Hepatocyte (in vitro differentiated cells): ENCODE measurements at regions not wholly inside any gene's neighbourhood (a gene's known extent, or its start where the extent isn't known, plus 50 kb on each side); places are given as distances from the start of the nearest gene placed in this dataset.

Experiments used
- DNase-seq: peaks from one replicate; pipeline ENCODE4 v3.0.0-alpha.2; 2016; ENCODE audit warnings: low spot score
- H2AFZ ChIP-seq: fragments of 200-600 bp; sonication (generic); 2 replicates; pipeline ENCODE4 v1.6.0; 2016; ENCODE audit warnings: antibody characterized with exemption, mild to moderate bottlenecking
- H3K27ac ChIP-seq: fragments of 200-600 bp; sonication (generic); 2 replicates; pipeline ENCODE4 v1.5.1; 2016; ENCODE audit warnings: mild to moderate bottlenecking
- H3K27me3 ChIP-seq: fragments of 200-600 bp; sonication (generic); 2 replicates; pipeline ENCODE4 v1.6.1; 2016
- H3K36me3 ChIP-seq: fragments of 200-600 bp; sonication (generic); replicated peaks from 2 replicates; pipeline ENCODE4 v1.5.1; 2016; ENCODE audit warnings: low read depth; ENCODE audit not compliant: insufficient read depth
- H3K4me1 ChIP-seq: fragments of 200-600 bp; sonication (generic); 2 replicates; pipeline ENCODE4 v1.5.1; 2016; ENCODE audit warnings: mild to moderate bottlenecking, moderate library complexity; ENCODE audit not compliant: insufficient read depth
- H3K4me2 ChIP-seq: fragments of 200-600 bp; sonication (generic); 2 replicates; pipeline ENCODE4 v1.6.0; 2016
- H3K4me3 ChIP-seq: fragments of 200-600 bp; sonication (generic); 2 replicates; pipeline ENCODE4 v1.5.1; 2016; ENCODE audit warnings: mild to moderate bottlenecking
- H3K79me2 ChIP-seq: fragments of 200-600 bp; sonication (generic); 2 replicates; pipeline ENCODE4 v1.6.0; 2017; ENCODE audit warnings: mild to moderate bottlenecking
- H3K9me2 ChIP-seq: fragments of 200-600 bp; sonication (generic); replicated peaks from 2 replicates; pipeline ENCODE4 v1.6.0; 2017; ENCODE audit warnings: mild to moderate bottlenecking; ENCODE audit not compliant: insufficient read depth
- H3K9me3 ChIP-seq: fragments of 200-600 bp; sonication (generic); 2 replicates; pipeline ENCODE4 v1.5.1; 2016; ENCODE audit warnings: low read depth, mild to moderate bottlenecking
- H4K20me1 ChIP-seq: fragments of 200-600 bp; sonication (generic); 2 replicates; pipeline ENCODE4 v1.6.0; 2016; ENCODE audit warnings: mild to moderate bottlenecking; ENCODE audit not compliant: insufficient read depth, poor library complexity, severe bottlenecking
- EZH2 ChIP-seq: fragments of 200-600 bp; sonication (generic); IDR thresholded peaks from 2 replicates; pipeline ENCODE4 v1.6.1; 2016; ENCODE audit warnings: antibody characterized with exemption, mild to moderate bottlenecking, borderline replicate concordance
- EZH2phosphoT487 ChIP-seq: fragments of 200-600 bp; sonication (generic); IDR thresholded peaks from one replicate; pipeline ENCODE4 v1.6.1; 2018; ENCODE audit warnings: antibody characterized with exemption, mild to moderate bottlenecking, low read depth, moderate library complexity; ENCODE audit not compliant: unreplicated experiment, severe bottlenecking
- WGBS: methylation state at CpG from one replicate; pipeline ENCODE4 v1.1.6; 2016; ENCODE audit warnings: low lambda C conversion rate; ENCODE audit errors: missing lambda C conversion rate; 5-methylcytosine and 5-hydroxymethylcytosine counted together
- TF ChIP-seq, protein P1 (sequence below): fragments of 200-600 bp; sonication (generic); IDR thresholded peaks from 2 replicates; pipeline ENCODE4 v1.5.1; 2016; ENCODE audit warnings: antibody characterized with exemption, mild to moderate bottlenecking; ENCODE audit not compliant: poor library complexity

DNA sequence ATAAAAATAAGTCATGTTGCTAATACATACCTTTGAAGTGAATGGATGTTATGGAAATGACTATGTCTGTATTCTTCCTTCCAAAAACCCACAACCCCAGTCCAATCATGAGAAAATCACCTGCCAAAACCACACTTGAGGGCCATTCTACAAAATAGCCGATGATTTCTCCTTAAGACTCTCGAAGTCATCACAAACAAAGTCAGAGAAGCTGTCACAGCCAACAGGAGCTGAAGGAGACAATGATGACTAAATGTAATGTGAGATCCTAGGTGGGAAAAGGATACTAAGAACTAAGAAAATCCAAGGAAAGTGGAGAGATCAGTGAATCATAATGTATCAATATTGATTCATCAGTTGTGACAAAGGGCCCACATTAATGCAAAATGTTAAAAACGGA is 432.9 kb upstream of the DYNLRB2 start:
- Histone ChIP-seq H3K9me2 (no peaks in the 10 kb centered on the region), H3K36me3 (no peaks in the 10 kb centered on the region), H3K4me2 (no peak overlapping the region), H3K4me3 (no peak overlapping the region), H3K4me1 (no peaks in the 10 kb centered on the region), H3K9me3 (no peaks in the 10 kb centered on the region), H3K27ac (no peak overlapping the region), H4K20me1 (no peaks in the 10 kb centered on the region), H3K27me3 (no peaks in the 10 kb centered on the region), H2AFZ (no peak overlapping the region), H3K79me2 (no peaks in the 10 kb centered on the region)
- WGBS: 93% methylated on average over 3 of the region's 3 CpGs
- TF ChIP-seq EZH2phosphoT487 (no peak), EZH2 (no peak)
- TF ChIP-seq, protein P1, sequence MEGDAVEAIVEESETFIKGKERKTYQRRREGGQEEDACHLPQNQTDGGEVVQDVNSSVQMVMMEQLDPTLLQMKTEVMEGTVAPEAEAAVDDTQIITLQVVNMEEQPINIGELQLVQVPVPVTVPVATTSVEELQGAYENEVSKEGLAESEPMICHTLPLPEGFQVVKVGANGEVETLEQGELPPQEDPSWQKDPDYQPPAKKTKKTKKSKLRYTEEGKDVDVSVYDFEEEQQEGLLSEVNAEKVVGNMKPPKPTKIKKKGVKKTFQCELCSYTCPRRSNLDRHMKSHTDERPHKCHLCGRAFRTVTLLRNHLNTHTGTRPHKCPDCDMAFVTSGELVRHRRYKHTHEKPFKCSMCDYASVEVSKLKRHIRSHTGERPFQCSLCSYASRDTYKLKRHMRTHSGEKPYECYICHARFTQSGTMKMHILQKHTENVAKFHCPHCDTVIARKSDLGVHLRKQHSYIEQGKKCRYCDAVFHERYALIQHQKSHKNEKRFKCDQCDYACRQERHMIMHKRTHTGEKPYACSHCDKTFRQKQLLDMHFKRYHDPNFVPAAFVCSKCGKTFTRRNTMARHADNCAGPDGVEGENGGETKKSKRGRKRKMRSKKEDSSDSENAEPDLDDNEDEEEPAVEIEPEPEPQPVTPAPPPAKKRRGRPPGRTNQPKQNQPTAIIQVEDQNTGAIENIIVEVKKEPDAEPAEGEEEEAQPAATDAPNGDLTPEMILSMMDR: no peak
- no peak for DNase-seq

- Histone ChIP-seq H2AFZ (no peak overlapping the region), H4K20me1 (no peaks in the 10 kb centered on the region), H3K27ac (no peak overlapping the region), H3K4me3 (no peak overlapping the region), H3K9me3 (no peaks in the 10 kb centered on the region), H3K27me3 (no peaks in the 10 kb centered on the region), H3K4me2 (no peak overlapping the region), H3K79me2 (no peaks in the 10 kb centered on the region), H3K4me1 (no peaks in the 10 kb centered on the region), H3K9me2 (no peaks in the 10 kb centered on the region), H3K36me3 (no peaks in the 10 kb centered on the region)
- 93% methylated on average over 1 of the region's 1 CpG for WGBS
- no peak for DNase-seq
- TF ChIP-seq EZH2phosphoT487 (no peak), EZH2 (no peak)
- TF ChIP-seq, protein P1: no peak
Measured at GRCh38 chr16:80105751-80106150, 435.0 kb upstream of the DYNLRB2 start.

DNA sequence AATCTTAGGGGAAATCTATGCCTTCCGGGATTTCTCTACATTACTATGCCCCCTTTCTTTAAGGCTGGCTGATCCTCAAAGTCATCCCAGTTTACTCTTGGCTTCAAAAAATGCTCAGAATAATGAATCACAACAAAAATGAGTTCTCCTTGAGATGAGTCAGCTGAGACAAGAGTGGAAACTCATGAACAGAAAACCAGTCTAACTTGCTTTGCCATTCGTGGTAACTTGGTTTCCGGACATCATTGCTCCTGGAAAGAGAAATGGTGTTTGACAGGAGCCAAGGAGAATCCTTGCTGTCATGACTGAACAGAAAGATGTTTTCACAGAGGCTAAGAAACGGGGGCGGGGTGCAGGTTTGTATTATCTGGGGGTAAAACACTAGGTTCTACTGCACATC is 435.6 kb upstream of the DYNLRB2 start:
- Histone ChIP-seq H3K4me2 (no peak overlapping the region), H3K4me3 (no peak overlapping the region), H3K79me2 (no peaks in the 10 kb centered on the region), H3K9me2 (no peaks in the 10 kb centered on the region), H3K27ac (no peak overlapping the region), H3K36me3 (no peaks in the 10 kb centered on the region), H3K4me1 (no peaks in the 10 kb centered on the region), H3K27me3 (no peaks in the 10 kb centered on the region), H3K9me3 (no peaks in the 10 kb centered on the region), H4K20me1 (no peaks in the 10 kb centered on the region), H2AFZ (no peak overlapping the region)
- DNase-seq: peak; percentile 32
- TF ChIP-seq EZH2phosphoT487 (no peak), EZH2 (no peak)
- TF ChIP-seq, protein P1: no peak
- 84% methylated on average over 5 of the region's 5 CpGs for WGBS

DNA sequence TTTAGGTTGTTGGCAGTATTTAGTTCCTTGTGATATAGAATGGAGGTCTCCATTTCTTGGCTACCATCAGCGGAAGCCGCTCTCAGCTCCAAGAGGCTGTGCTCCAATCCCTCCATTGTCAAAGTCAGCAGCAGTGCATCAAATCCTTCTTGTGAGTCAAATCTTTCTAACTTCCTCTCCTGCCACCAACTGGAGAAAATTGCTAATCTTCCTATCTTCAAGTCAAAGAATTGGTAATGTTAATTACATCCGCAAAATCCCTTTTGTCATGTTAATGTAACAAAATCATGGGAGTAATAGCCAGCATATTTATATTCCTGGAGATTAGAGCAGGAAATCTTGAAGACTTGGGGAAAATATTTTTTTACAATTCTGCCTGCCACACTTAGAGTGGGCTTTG is 436.4 kb upstream of the DYNLRB2 start:
- no peak for DNase-seq
- 91% methylated on average over 3 of the region's 3 CpGs for WGBS
- Histone ChIP-seq H3K4me3 (no peak overlapping the region), H3K9me3 (no peaks in the 10 kb centered on the region), H3K79me2 (no peaks in the 10 kb centered on the region), H3K4me1 (no peaks in the 10 kb centered on the region), H3K9me2 (no peaks in the 10 kb centered on the region), H4K20me1 (no peaks in the 10 kb centered on the region), H3K27ac (no peak overlapping the region), H3K36me3 (no peaks in the 10 kb centered on the region), H3K27me3 (no peaks in the 10 kb centered on the region), H2AFZ (no peak overlapping the region), H3K4me2 (no peak overlapping the region)
- no peak for TF ChIP-seq EZH2
- TF ChIP-seq, protein P1: no peak
- no peak for TF ChIP-seq EZH2phosphoT487
